ENCODE measurements at regions not wholly inside any gene's neighbourhood (a gene's known extent, or its start where the extent isn't known, plus 50 kb on each side); places are given as distances from the start of the nearest gene placed in this dataset.

GRCh38 chr14:65291531-65291930 is 121.0 kb upstream of the FUT8 start:
- DNase-seq (ENCODE audit: low read depth, low spot score): no peak
- no peak overlapping the region for H3K27ac ChIP-seq
- no peak for TF ChIP-seq FOXP2 (optimal IDR thresholded peaks at IDR 0.05; ENCODE audit: control extremely low read depth, extremely low read length, insufficient read depth)
- TF ChIP-seq POLR2AphosphoS5 (IDR thresholded peaks at IDR 0.05; ENCODE audit: borderline replicate concordance, low read depth, low read length): no peak
- no peak for TF ChIP-seq EZH2 (IDR thresholded peaks at IDR 0.05)
- no peaks in the 10 kb centered on the region for H3K36me3 ChIP-seq (ENCODE audit: insufficient read depth, low read length)
- no peak overlapping the region for H3K9ac ChIP-seq (ENCODE audit: insufficient read length)
- no peak overlapping the region for H3K4me3 ChIP-seq
- H3K9me3 ChIP-seq (ENCODE audit: low read depth, low read length): no peaks in the 10 kb centered on the region

GRCh38 chr14:65294816-65295215 is 117.7 kb upstream of the FUT8 start:
- TF ChIP-seq EZH2 (IDR thresholded peaks at IDR 0.05): no peak
- no peak for TF ChIP-seq FOXP2 (optimal IDR thresholded peaks at IDR 0.05; ENCODE audit: control extremely low read depth, extremely low read length, insufficient read depth)
- no peak for TF ChIP-seq POLR2AphosphoS5 (IDR thresholded peaks at IDR 0.05; ENCODE audit: borderline replicate concordance, low read depth, low read length)
- Histone ChIP-seq H3K4me3 (no peak overlapping the region), H3K27ac (no peak overlapping the region), H3K36me3 (ENCODE audit: insufficient read depth, low read length) (no peaks in the 10 kb centered on the region), H3K9me3 (ENCODE audit: low read depth, low read length) (no peaks in the 10 kb centered on the region), H3K9ac (ENCODE audit: insufficient read length) (no peak overlapping the region)
- DNase-seq (ENCODE audit: low read depth, low spot score): no peak

- Histone ChIP-seq H3K4me3 (no peak overlapping the region), H3K36me3 (ENCODE audit: insufficient read depth, low read length) (no peaks in the 10 kb centered on the region), H3K27ac (no peak overlapping the region), H3K9me3 (ENCODE audit: low read depth, low read length) (no peaks in the 10 kb centered on the region), H3K9ac (ENCODE audit: insufficient read length) (no peak overlapping the region)
- TF ChIP-seq POLR2AphosphoS5 (IDR thresholded peaks at IDR 0.05; ENCODE audit: borderline replicate concordance, low read depth, low read length): no peak
- no peak for TF ChIP-seq EZH2 (IDR thresholded peaks at IDR 0.05)
- TF ChIP-seq FOXP2 (optimal IDR thresholded peaks at IDR 0.05; ENCODE audit: control extremely low read depth, extremely low read length, insufficient read depth): no peak
- no peak for DNase-seq (ENCODE audit: low read depth, low spot score)
These were observed 116.1 kb upstream of the FUT8 start for GRCh38 chr14:65296402-65296801.

GRCh38 chr14:65296876-65297275 is 115.7 kb upstream of the FUT8 start:
- no peak overlapping the region for H3K4me3 ChIP-seq
- no peaks in the 10 kb centered on the region for H3K36me3 ChIP-seq (ENCODE audit: insufficient read depth, low read length)
- no peak overlapping the region for H3K9ac ChIP-seq (ENCODE audit: insufficient read length)
- no peaks in the 10 kb centered on the region for H3K9me3 ChIP-seq (ENCODE audit: low read depth, low read length)
- no peak overlapping the region for H3K27ac ChIP-seq
- TF ChIP-seq EZH2 (IDR thresholded peaks at IDR 0.05) (no peak), FOXP2 (optimal IDR thresholded peaks at IDR 0.05; ENCODE audit: control extremely low read depth, extremely low read length, insufficient read depth) (no peak), POLR2AphosphoS5 (IDR thresholded peaks at IDR 0.05; ENCODE audit: borderline replicate concordance, low read depth, low read length) (no peak)
- no peak for DNase-seq (ENCODE audit: low read depth, low spot score)

GRCh38 chr14:65297744-65298143 is 114.8 kb upstream of the FUT8 start:
- no peak for DNase-seq (ENCODE audit: low read depth, low spot score)
- no peaks in the 10 kb centered on the region for H3K9me3 ChIP-seq (ENCODE audit: low read depth, low read length)
- H3K9ac ChIP-seq (ENCODE audit: insufficient read length): no peak overlapping the region
- H3K36me3 ChIP-seq (ENCODE audit: insufficient read depth, low read length): no peaks in the 10 kb centered on the region
- no peak overlapping the region for H3K4me3 ChIP-seq
- H3K27ac ChIP-seq: no peak overlapping the region
- TF ChIP-seq EZH2 (IDR thresholded peaks at IDR 0.05) (no peak), FOXP2 (optimal IDR thresholded peaks at IDR 0.05; ENCODE audit: control extremely low read depth, extremely low read length, insufficient read depth) (no peak), POLR2AphosphoS5 (IDR thresholded peaks at IDR 0.05; ENCODE audit: borderline replicate concordance, low read depth, low read length) (no peak)

- H3K27ac ChIP-seq: no peak overlapping the region
- no peak for TF ChIP-seq POLR2AphosphoS5 (IDR thresholded peaks at IDR 0.05; ENCODE audit: borderline replicate concordance, low read depth, low read length)
- no peak for TF ChIP-seq EZH2 (IDR thresholded peaks at IDR 0.05)
- TF ChIP-seq FOXP2 (optimal IDR thresholded peaks at IDR 0.05; ENCODE audit: control extremely low read depth, extremely low read length, insufficient read depth): no peak
- no peak for DNase-seq (ENCODE audit: low read depth, low spot score)
- H3K9ac ChIP-seq (ENCODE audit: insufficient read length): no peak overlapping the region
- H3K9me3 ChIP-seq (ENCODE audit: low read depth, low read length): no peaks in the 10 kb centered on the region
- H3K4me3 ChIP-seq: no peak overlapping the region
- no peaks in the 10 kb centered on the region for H3K36me3 ChIP-seq (ENCODE audit: insufficient read depth, low read length)
These were observed 112.7 kb upstream of the FUT8 start for GRCh38 chr14:65299826-65300225.

GRCh38 chr14:65301862-65302539 is 110.5 kb upstream of the FUT8 start:
- Histone ChIP-seq H3K27ac (no peak overlapping the region), H3K9ac (ENCODE audit: insufficient read length) (no peak overlapping the region), H3K9me3 (ENCODE audit: low read depth, low read length) (no peaks in the 10 kb centered on the region), H3K36me3 (ENCODE audit: insufficient read depth, low read length) (no peaks in the 10 kb centered on the region), H3K4me3 (no peak overlapping the region)
- DNase-seq (ENCODE audit: low read depth, low spot score): no peak
- no peak for TF ChIP-seq FOXP2 (optimal IDR thresholded peaks at IDR 0.05; ENCODE audit: control extremely low read depth, extremely low read length, insufficient read depth)
- no peak for TF ChIP-seq EZH2 (IDR thresholded peaks at IDR 0.05)
- TF ChIP-seq POLR2AphosphoS5 (IDR thresholded peaks at IDR 0.05; ENCODE audit: borderline replicate concordance, low read depth, low read length): no peak

GRCh38 chr14:65302571-65303189 is 109.8 kb upstream of the FUT8 start:
- Histone ChIP-seq H3K36me3 (ENCODE audit: insufficient read depth, low read length) (no peaks in the 10 kb centered on the region), H3K27ac (no peak overlapping the region), H3K4me3 (no peak overlapping the region), H3K9me3 (ENCODE audit: low read depth, low read length) (no peaks in the 10 kb centered on the region), H3K9ac (ENCODE audit: insufficient read length) (no peak overlapping the region)
- no peak for DNase-seq (ENCODE audit: low read depth, low spot score)
- TF ChIP-seq EZH2 (IDR thresholded peaks at IDR 0.05) (no peak), POLR2AphosphoS5 (IDR thresholded peaks at IDR 0.05; ENCODE audit: borderline replicate concordance, low read depth, low read length) (no peak), FOXP2 (optimal IDR thresholded peaks at IDR 0.05; ENCODE audit: control extremely low read depth, extremely low read length, insufficient read depth) (no peak)
